HepG2 (cell line): ENCODE measurements at regions not wholly inside any gene's neighbourhood (a gene's known extent, or its start where the extent isn't known, plus 50 kb on each side); places are given as distances from the start of the nearest gene placed in this dataset.

ENCODE experiments used
- ATAC-seq: fragments of 200-7000 bp; cut with Tn5 transposase; 3 replicates; pipeline ENCODE4 v1.9.1; 2020; ENCODE audit warnings: mild to moderate bottlenecking, moderate library complexity
- BruUV-seq: library from RNA; stranded (reverse); fragments of 400-500 nt; replicated peaks from 2 replicates; lab custom pipeline; 2021; lab: Mats Ljungman, UMichigan
- CTCF ChIA-PET: fragments of 300-600 bp; formaldehyde crosslinking; extraction: SDS; loops from one replicate; lab custom pipeline; 2021; ENCODE audit warnings: low total read pairs, inconsistent platforms, low intra/inter-chr PET ratio; lab: Yijun Ruan, JAX
- POLR2A ChIA-PET: fragments of 350-600 bp; sonication (Branson Sonifier 250); formaldehyde crosslinking; loops from one replicate; lab custom pipeline; 2020; ENCODE audit warnings: antibody characterized with exemption, inconsistent platforms; lab: Yijun Ruan, JAX
- DNase-seq: peaks from one replicate; pipeline ENCODE4 v3.0.0-alpha.2; 2015; ENCODE audit warnings: low spot score
- FAIRE-seq: peaks from 3 replicates; lab custom pipeline; 2011; peaks lifted over from hg19 to GRCh38; lab: Jason Lieb, UNC
- H2AFZ ChIP-seq: one replicate; pipeline ENCODE4 v1.6.1; 2011; ENCODE audit warnings: low read length, inconsistent platforms
- H3K27ac ChIP-seq: fragments of 300-600 bp; 3 replicates; pipeline ENCODE4 v1.8.0; 2011; ENCODE audit warnings: mixed run types, mild to moderate bottlenecking, mixed read lengths, low read length, inconsistent platforms; ENCODE audit not compliant: insufficient read depth; ENCODE audit errors: extremely low read length
- H3K27me3 ChIP-seq, 2 experiments: fragments of 200-600 bp in 1 of 2; 2 replicates in 1 of 2; 3 replicates in 1 of 2; pipeline versions ENCODE4 v1.6.0 to v1.8.0; 2011; ENCODE audit warnings: low read length in 2 of 2, mild to moderate bottlenecking in 2 of 2, moderate library complexity in 2 of 2, inconsistent platforms in 1 of 2; ENCODE audit not compliant: insufficient read depth in 2 of 2, control insufficient read depth in 1 of 2
- H3K36me3 ChIP-seq, 2 experiments: fragments of 200-600 bp in 1 of 2; replicated peaks in 1 of 2; 2 replicates in 1 of 2; 3 replicates in 1 of 2; pipeline versions ENCODE4 v1.5.1 to v1.8.0; 2011; ENCODE audit warnings: low read length in 2 of 2, inconsistent platforms in 1 of 2; ENCODE audit not compliant: insufficient read depth in 2 of 2, control insufficient read depth in 1 of 2
- H3K4me1 ChIP-seq: 2 replicates; pipeline ENCODE4 v1.5.1; 2012; ENCODE audit warnings: low read length, inconsistent platforms; ENCODE audit not compliant: insufficient read depth
- H3K4me2 ChIP-seq: 2 replicates; pipeline ENCODE4 v1.6.0; 2011; ENCODE audit warnings: low read depth, low read length, inconsistent platforms
- H3K4me3 ChIP-seq, 3 experiments: fragments of 200-600 bp in 1 of 3; sonication (generic), shearing (Covaris generic) in 1 of 3; replicated peaks in 1 of 3; 2 replicates each; pipeline ENCODE4 v1.5.1; 2011 to 2016; ENCODE audit warnings: low read length in 3 of 3, inconsistent platforms in 2 of 3, low read depth in 2 of 3, mild to moderate bottlenecking in 2 of 3, control low read depth in 1 of 3, mixed read lengths in 1 of 3; ENCODE audit not compliant: insufficient read depth in 1 of 3
- H3K79me2 ChIP-seq: one replicate; pipeline ENCODE4 v1.6.1; 2011; ENCODE audit warnings: low read length, inconsistent platforms; ENCODE audit not compliant: insufficient read depth
- H3K9ac ChIP-seq: 2 replicates; pipeline ENCODE4 v1.6.0; 2011; ENCODE audit warnings: mild to moderate bottlenecking, low read depth, low read length, inconsistent platforms; ENCODE audit not compliant: insufficient read depth
- H3K9me3 ChIP-seq: 2 replicates; pipeline ENCODE4 v1.5.1; 2012; ENCODE audit warnings: mild to moderate bottlenecking, low read length
- H4K20me1 ChIP-seq: 2 replicates; pipeline ENCODE4 v1.6.0; 2011; ENCODE audit warnings: inconsistent platforms, mild to moderate bottlenecking, low read length, moderate library complexity; ENCODE audit not compliant: insufficient read depth
- FOSL2 ChIP-seq: sonication (generic); formaldehyde crosslinking; IDR thresholded peaks from 2 replicates; pipeline ENCODE4 v1.4.0; 2020; ENCODE audit warnings: missing genetic modification reagents
- GABPA ChIP-seq, 2 experiments: IDR thresholded peaks; 2 replicates each; pipeline ENCODE4 v1.6.1; 2011 to 2016; ENCODE audit warnings: low read depth in 2 of 2, low read length in 1 of 2, missing biosample characterization in 1 of 2, missing genetic modification characterization in 1 of 2
- JDP2 ChIP-seq: sonication (generic); formaldehyde crosslinking; IDR thresholded peaks from 2 replicates; pipeline ENCODE4 v1.8.1; 2022; ENCODE audit warnings: missing genetic modification reagents, borderline replicate concordance
- MED13 ChIP-seq: sonication (generic); formaldehyde crosslinking; IDR thresholded peaks from 2 replicates; pipeline ENCODE4 v1.5.0; 2020; ENCODE audit warnings: missing genetic modification reagents
- ZNF510 ChIP-seq: sonication (generic); formaldehyde crosslinking; IDR thresholded peaks from 2 replicates; pipeline ENCODE4 v1.4.0; 2020; ENCODE audit warnings: low read depth, mild to moderate bottlenecking, missing genetic modification reagents
- WGBS: methylation state at CpG from one replicate; pipeline ENCODE4 v1.1.6; 2017; ENCODE audit warnings: low lambda C conversion rate; 5-methylcytosine and 5-hydroxymethylcytosine counted together
- in situ Hi-C: cut with HindIII; loops from 2 replicates; pipeline ENCODE4 v1.10.0; 2017; ENCODE audit warnings: low pct_unique_long_range_greater_than_20kb; ENCODE audit not compliant: extremely low pct_ligation_motif_present
- intact Hi-C: fragments of 100-400 bp; cut with micrococcal nuclease; formaldehyde crosslinking; loops from one replicate; pipeline ENCODE4 v1.10.0; 2022; ENCODE audit not compliant: unreplicated experiment
- TF ChIP-seq, protein P1 (sequence below): sonication (generic); formaldehyde crosslinking; IDR thresholded peaks from 2 replicates; pipeline ENCODE4 v1.4.0; 2020; ENCODE audit warnings: missing genetic modification reagents
- TF ChIP-seq, protein P2 (sequence below): sonication (generic); formaldehyde crosslinking; conservative IDR thresholded peaks from 2 replicates; pipeline ENCODE4 v1.5.0; 2020; ENCODE audit warnings: missing genetic modification reagents

DNA sequence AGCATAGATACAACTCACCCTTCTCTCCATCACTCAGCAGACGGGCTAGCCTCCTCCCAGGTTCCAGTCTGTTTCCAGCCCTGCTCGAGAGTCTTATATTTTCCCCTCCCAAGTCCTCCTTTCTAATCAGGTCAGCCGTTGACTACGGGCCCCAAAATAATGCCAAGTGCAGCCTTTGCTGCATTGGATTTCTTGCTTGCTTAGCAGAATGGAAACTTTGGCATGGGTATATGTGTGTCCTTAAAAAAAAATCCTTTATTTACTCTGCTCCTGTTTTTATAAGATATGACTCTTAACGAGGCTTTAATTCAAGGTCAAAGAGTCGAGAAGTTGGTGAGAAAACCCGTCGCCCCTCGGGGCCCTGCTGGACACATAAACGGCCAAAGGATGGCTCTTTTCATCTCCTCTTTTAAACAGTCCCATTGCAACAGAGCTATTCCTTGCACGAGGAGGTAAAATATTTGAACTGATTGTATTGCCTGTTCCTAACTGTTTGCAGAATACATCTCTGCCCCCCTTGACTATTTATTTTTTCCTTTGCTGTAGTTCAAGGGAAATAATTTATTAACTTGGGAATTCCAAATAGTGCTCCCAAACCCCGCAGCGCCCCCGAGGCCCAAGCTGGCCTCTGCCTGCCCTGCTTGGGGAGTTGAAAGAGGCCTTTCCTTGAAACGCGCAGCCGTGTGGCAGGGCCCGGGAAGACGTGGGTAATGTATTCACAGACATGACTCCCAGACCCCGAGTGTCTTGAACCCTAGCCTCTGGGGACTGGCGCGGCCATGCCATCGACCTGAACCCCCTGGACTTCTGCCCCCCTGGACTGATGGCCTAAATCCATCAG, 156.5 kb upstream of the MYL2 start:
- in situ Hi-C loops, result no loop called here
- Histone ChIP-seq H3K79me2 (no peaks in the 10 kb centered on the region), H3K36me3 (no peaks in the 10 kb centered on the region), H3K27ac (no peak overlapping the region), H4K20me1 (no peaks in the 10 kb centered on the region), H3K9ac (no peak overlapping the region), H3K4me3 (no peak overlapping the region), H3K9me3 (no peaks in the 10 kb centered on the region), H3K4me2 (no peak overlapping the region), H2AFZ (no peak overlapping the region), H3K4me1 (peaks cover 13% of the 10 kb centered on the region; the same call in 1 of the 2 replicates), H3K27me3 (peaks cover 5 to 27% of the 10 kb centered on the region in 2 experiments; a peak in 4 of 5 replicates)
- intact Hi-C loops, result no loop called here
- POLR2A ChIA-PET, result no interaction called here
- no TSS peak for BruUV-seq
- CTCF ChIA-PET, result no interaction called here
- DNase-seq (peak; percentile 6), ATAC-seq (peak; percentile 31; the same call in 1 of the 3 replicates), FAIRE-seq (peak; percentile 26)
- 2% methylated on average over 17 of the region's 23 CpGs for WGBS
- TF ChIP-seq FOSL2 (CRISPR knock-in tag) (no peak), JDP2 (CRISPR knock-in tag) (no peak), MED13 (CRISPR knock-in tag) (no peak), GABPA (IDR thresholded peaks at IDR 0.05; ENCODE audit: low read depth, low read length) (no peak), GABPA (CRISPR knock-in tag; IDR thresholded peaks at IDR 0.05; ENCODE audit: low read depth) (no peak), ZNF510 (CRISPR knock-in tag) (no peak)
- TF ChIP-seq, protein P1, sequence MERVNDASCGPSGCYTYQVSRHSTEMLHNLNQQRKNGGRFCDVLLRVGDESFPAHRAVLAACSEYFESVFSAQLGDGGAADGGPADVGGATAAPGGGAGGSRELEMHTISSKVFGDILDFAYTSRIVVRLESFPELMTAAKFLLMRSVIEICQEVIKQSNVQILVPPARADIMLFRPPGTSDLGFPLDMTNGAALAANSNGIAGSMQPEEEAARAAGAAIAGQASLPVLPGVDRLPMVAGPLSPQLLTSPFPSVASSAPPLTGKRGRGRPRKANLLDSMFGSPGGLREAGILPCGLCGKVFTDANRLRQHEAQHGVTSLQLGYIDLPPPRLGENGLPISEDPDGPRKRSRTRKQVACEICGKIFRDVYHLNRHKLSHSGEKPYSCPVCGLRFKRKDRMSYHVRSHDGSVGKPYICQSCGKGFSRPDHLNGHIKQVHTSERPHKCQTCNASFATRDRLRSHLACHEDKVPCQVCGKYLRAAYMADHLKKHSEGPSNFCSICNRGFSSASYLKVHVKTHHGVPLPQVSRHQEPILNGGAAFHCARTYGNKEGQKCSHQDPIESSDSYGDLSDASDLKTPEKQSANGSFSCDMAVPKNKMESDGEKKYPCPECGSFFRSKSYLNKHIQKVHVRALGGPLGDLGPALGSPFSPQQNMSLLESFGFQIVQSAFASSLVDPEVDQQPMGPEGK (CRISPR knock-in tag), result no peak
- TF ChIP-seq, protein P2, sequence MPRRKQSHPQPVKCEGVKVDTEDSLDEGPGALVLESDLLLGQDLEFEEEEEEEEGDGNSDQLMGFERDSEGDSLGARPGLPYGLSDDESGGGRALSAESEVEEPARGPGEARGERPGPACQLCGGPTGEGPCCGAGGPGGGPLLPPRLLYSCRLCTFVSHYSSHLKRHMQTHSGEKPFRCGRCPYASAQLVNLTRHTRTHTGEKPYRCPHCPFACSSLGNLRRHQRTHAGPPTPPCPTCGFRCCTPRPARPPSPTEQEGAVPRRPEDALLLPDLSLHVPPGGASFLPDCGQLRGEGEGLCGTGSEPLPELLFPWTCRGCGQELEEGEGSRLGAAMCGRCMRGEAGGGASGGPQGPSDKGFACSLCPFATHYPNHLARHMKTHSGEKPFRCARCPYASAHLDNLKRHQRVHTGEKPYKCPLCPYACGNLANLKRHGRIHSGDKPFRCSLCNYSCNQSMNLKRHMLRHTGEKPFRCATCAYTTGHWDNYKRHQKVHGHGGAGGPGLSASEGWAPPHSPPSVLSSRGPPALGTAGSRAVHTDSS (CRISPR knock-in tag), result no peak
